H7 (cell line): ENCODE measurements at regions not wholly inside any gene's neighbourhood (a gene's known extent, or its start where the extent isn't known, plus 50 kb on each side); places are given as distances from the start of the nearest gene placed in this dataset.

Experiments used
- DNase-seq: peaks from one replicate; pipeline ENCODE4 v3.0.0; 2012
- H3K27me3 ChIP-seq: 2 replicates; pipeline ENCODE4 v1.6.0; 2011; ENCODE audit warnings: mild to moderate bottlenecking, low read length; ENCODE audit not compliant: control insufficient read depth, insufficient read depth
- H3K36me3 ChIP-seq: replicated peaks from 2 replicates; pipeline ENCODE4 v1.5.1; 2011; ENCODE audit warnings: low read length; ENCODE audit not compliant: control insufficient read depth, insufficient read depth
- H3K4me3 ChIP-seq: 2 replicates; pipeline ENCODE4 v1.5.1; 2011; ENCODE audit warnings: low read depth, mild to moderate bottlenecking, control low read depth, low read length, moderate library complexity; ENCODE audit not compliant: insufficient read depth

DNA sequence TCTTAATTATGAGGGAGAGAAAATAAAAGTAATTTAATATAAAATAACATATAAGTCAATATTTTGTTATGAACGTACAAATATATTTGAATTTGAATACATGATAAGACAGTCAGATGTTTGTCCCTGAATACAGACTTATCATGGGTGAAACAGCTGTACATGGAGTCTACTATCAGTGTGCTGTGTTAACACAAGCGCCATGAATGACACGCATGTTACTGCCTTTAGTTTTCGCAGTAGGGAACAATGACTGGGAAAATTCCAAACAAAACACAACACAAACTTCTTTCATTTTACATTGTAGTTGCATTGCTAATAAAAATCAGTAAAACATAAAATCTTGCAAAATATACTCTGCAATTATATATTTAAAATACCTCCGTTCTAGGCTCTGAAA, 108.6 kb downstream of the FBXO5 start:
- Histone ChIP-seq H3K27me3 (no peaks in the 10 kb centered on the region), H3K36me3 (no peaks in the 10 kb centered on the region), H3K4me3 (no peak overlapping the region)
- no peak for DNase-seq

GRCh38 chr6:152874846-152875568, 107.8 kb downstream of the FBXO5 start:
- H3K36me3 ChIP-seq: no peaks in the 10 kb centered on the region
- DNase-seq: peak; percentile 10
- H3K4me3 ChIP-seq: no peak overlapping the region
- H3K27me3 ChIP-seq: no peaks in the 10 kb centered on the region

DNA sequence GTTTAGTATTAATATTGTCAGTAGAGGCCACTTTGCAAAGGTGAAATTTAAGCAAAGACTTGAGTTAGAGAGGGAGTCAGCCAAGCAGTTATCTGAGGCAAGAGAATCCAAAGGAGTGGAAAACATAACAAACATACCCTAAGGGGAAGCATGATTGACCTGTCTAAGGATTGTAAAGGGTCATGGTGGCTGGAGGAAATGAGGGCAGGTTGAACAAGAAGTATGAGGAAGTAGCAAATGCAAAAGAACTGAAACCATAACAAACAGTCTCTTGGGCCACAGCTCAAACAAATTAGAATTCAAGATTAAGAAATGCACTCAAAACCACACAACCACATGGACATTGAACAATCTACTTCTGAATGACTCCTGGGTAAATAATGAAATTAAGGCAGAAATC, 103.2 kb downstream of the FBXO5 start:
- Histone ChIP-seq H3K36me3 (no peaks in the 10 kb centered on the region), H3K4me3 (no peak overlapping the region), H3K27me3 (no peaks in the 10 kb centered on the region)
- DNase-seq: no peak

GRCh38 chr6:152893187-152893586, 89.7 kb downstream of the FBXO5 start:
- DNase-seq: no peak
- Histone ChIP-seq H3K36me3 (no peaks in the 10 kb centered on the region), H3K27me3 (no peaks in the 10 kb centered on the region), H3K4me3 (no peak overlapping the region)

- Histone ChIP-seq H3K27me3 (no peaks in the 10 kb centered on the region), H3K4me3 (no peak overlapping the region), H3K36me3 (no peaks in the 10 kb centered on the region)
- DNase-seq: no peak
Measured at GRCh38 chr6:152896923-152897322, 85.9 kb downstream of the FBXO5 start.

DNA sequence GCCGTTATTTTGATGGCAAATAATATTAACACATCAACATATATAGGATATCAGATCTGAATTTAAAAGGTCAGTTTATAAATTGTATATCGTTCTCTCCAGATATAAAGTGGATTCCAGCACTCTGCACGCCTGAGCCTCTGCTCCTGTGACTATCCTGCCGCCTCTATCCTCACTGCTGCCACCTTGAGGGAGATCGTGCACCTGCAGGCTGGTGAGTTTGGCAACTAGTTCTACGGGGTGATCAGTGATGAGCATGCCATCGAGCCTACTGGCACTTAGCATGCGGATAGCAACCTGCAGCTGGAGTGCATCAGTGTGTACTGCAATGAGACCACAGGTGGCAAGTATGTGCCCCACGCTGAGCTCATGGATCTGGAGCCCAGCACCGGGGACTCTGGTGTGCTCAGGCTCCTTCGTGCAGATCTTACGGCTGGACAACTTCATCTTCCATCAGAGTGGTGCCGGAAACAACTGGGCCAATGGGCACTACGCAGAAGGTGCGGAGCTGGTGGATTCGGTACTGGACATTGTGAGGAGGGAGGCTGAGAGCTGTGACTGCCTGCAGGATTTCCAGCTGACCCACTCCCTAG, 84.9 kb downstream of the FBXO5 start:
- Histone ChIP-seq H3K4me3 (no peak overlapping the region), H3K36me3 (no peaks in the 10 kb centered on the region), H3K27me3 (no peaks in the 10 kb centered on the region; the same call in 1 of the 2 replicates)
- peak; percentile 33 for DNase-seq

- H3K4me3 ChIP-seq: no peak overlapping the region
- H3K27me3 ChIP-seq: peaks cover 5% of the 10 kb centered on the region
- no peaks in the 10 kb centered on the region for H3K36me3 ChIP-seq
- no peak for DNase-seq
Measured at GRCh38 chr6:152904678-152905077, 78.2 kb downstream of the FBXO5 start.

GRCh38 chr6:152905551-152906299, 77.1 kb downstream of the FBXO5 start:
- no peak for DNase-seq
- no peak overlapping the region for H3K4me3 ChIP-seq
- peaks cover 5% of the 10 kb centered on the region for H3K27me3 ChIP-seq
- no peaks in the 10 kb centered on the region for H3K36me3 ChIP-seq

GRCh38 chr6:152909241-152909640, 73.6 kb downstream of the FBXO5 start:
- Histone ChIP-seq H3K27me3 (peaks cover 5% of the 10 kb centered on the region; the same call in 1 of the 2 replicates), H3K4me3 (no peak overlapping the region), H3K36me3 (no peaks in the 10 kb centered on the region)
- no peak for DNase-seq

DNA sequence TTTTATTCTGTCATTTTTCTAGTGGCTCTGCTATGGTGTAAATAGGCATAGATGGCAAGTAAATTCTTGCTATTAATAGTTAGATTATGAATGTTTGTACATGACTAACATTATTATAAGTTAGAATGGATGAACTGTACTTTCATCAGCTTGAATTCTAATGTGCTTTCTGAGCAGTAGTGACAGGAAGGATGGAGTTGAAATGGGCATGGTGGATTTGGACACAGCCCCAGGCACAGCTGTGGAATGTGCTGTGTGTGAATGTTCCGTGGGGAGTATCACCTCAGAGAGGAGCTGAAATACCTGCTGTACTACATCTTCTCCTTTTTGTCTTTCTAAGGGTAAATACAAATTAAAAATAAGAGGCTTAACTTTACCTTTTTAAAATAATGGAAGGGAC, 66.8 kb downstream of the FBXO5 start:
- no peak overlapping the region for H3K4me3 ChIP-seq
- no peaks in the 10 kb centered on the region for H3K27me3 ChIP-seq
- no peaks in the 10 kb centered on the region for H3K36me3 ChIP-seq
- DNase-seq: no peak

DNA sequence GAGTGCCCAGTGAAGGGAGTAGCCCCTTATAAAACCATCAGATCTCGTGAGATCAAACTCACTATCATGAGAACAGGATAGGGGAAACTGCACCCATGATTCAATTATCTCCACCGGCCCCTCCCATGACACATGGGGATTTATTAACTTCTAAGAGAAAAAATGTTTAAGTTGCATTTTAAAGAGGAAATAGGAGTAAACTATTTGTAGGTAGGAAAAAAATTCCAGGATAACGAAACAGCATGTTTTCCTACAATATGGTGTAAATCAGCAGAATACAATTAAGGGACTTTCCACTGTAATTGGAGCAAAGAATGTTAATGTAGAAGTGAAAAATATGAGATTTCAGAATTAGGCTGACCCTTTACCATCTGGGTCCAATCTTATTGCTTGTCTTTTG, 63.9 kb downstream of the FBXO5 start:
- no peaks in the 10 kb centered on the region for H3K36me3 ChIP-seq
- DNase-seq: no peak
- no peak overlapping the region for H3K4me3 ChIP-seq
- H3K27me3 ChIP-seq: no peaks in the 10 kb centered on the region

DNA sequence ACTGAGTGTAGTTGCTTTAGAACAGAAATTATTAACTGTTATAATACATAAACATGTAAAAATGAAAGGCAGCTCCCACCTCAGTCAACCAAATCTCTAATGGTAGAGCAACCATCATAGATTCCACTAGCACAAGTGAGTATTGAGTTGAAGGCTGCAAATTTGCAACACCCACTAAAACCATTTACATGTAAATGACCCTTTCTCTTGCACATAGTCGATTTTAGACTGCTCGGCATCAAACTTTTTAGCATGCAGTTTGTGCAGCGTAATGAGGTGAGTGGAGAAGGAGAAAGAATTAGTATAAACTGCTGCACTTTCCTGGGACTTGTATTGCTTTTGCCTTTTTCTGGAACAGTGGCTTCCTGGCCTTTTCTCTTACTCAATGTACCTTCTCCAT, 62.8 kb downstream of the FBXO5 start:
- H3K4me3 ChIP-seq: no peak overlapping the region
- no peaks in the 10 kb centered on the region for H3K27me3 ChIP-seq

More for the DNA sequence above, 62.8 kb downstream of the FBXO5 start:
- DNase-seq: no peak
- no peaks in the 10 kb centered on the region for H3K36me3 ChIP-seq
